ENCODE measurements at regions not wholly inside any gene's neighbourhood (a gene's known extent, or its start where the extent isn't known, plus 50 kb on each side); places are given as distances from the start of the nearest gene placed in this dataset.
A peak's percentile ranks its signal among the peaks of the same experiment; 100 is the strongest.
"Not testable (repeated sequence)": the region's sequence is repeated elsewhere in the genome, so short reads cannot be mapped to it uniquely, and the experiment has no call there.

- no peak for DNase-seq
Observed at GRCh38 chr5:92760550-92760949, 820.5 kb downstream of the NR2F1-AS1 start.

GRCh38 chr5:92758552-92758951 lies 822.5 kb downstream of the NR2F1-AS1 start:
- peak; percentile 80 for DNase-seq

GRCh38 chr5:92749943-92750342 lies 831.1 kb downstream of the NR2F1-AS1 start:
- DNase-seq: peak; percentile 9

GRCh38 chr5:92748072-92748676 lies 832.8 kb downstream of the NR2F1-AS1 start:
- DNase-seq: no peak

GRCh38 chr5:92741906-92742305 lies 839.1 kb downstream of the NR2F1-AS1 start:
- DNase-seq: no peak

GRCh38 chr5:92734211-92734940 lies 846.6 kb downstream of the NR2F1-AS1 start:
- no peak for DNase-seq

- DNase-seq: no peak
Observed at GRCh38 chr5:92730486-92730885, 850.5 kb downstream of the NR2F1-AS1 start.

GRCh38 chr5:92729088-92729487 lies 851.9 kb downstream of the NR2F1-AS1 start:
- DNase-seq: no peak

- DNase-seq: no peak
Observed at GRCh38 chr5:92715946-92716520, 865.0 kb downstream of the NR2F1-AS1 start.

GRCh38 chr5:92713826-92714225 lies 867.2 kb downstream of the NR2F1-AS1 start:
- DNase-seq: no peak

GRCh38 chr5:92713335-92713743 lies 867.7 kb downstream of the NR2F1-AS1 start:
- no peak for DNase-seq

- DNase-seq: no peak
Observed at GRCh38 chr5:92711956-92712355, 869.1 kb downstream of the NR2F1-AS1 start.

GRCh38 chr5:92704590-92704989 lies 876.4 kb downstream of the NR2F1-AS1 start:
- peak; percentile 19 for DNase-seq

- peak; percentile 51 for DNase-seq
Observed at GRCh38 chr5:92703976-92704375, 877.0 kb downstream of the NR2F1-AS1 start.

GRCh38 chr5:92695123-92696003 lies 885.7 kb downstream of the NR2F1-AS1 start:
- DNase-seq: no peak

GRCh38 chr5:92694067-92694466 lies 887.0 kb downstream of the NR2F1-AS1 start:
- DNase-seq: no peak

- not testable (repeated sequence) for DNase-seq
Observed at GRCh38 chr5:92691955-92692354, 889.1 kb downstream of the NR2F1-AS1 start.

- DNase-seq: peak; percentile 66
Observed at GRCh38 chr5:92687821-92688722, 892.9 kb downstream of the NR2F1-AS1 start.

- no peak for DNase-seq
Observed at GRCh38 chr5:92678640-92679039, 902.4 kb downstream of the NR2F1-AS1 start.

GRCh38 chr5:92676215-92677165 lies 904.5 kb downstream of the NR2F1-AS1 start:
- no peak for DNase-seq

- no peak for DNase-seq
Observed at GRCh38 chr5:92674321-92674720, 906.7 kb downstream of the NR2F1-AS1 start.

Data from fibroblast of upper back skin (primary cell).